Left kidney (tissue), 1 donor: ENCODE measurements at regions not wholly inside any gene's neighbourhood (a gene's known extent, or its start where the extent isn't known, plus 50 kb on each side); places are given as distances from the start of the nearest gene placed in this dataset.
"Not testable (repeated sequence)": the region's sequence is repeated elsewhere in the genome, so short reads cannot be mapped to it uniquely, and the experiment has no call there.

ENCODE experiments used
- DNase-seq: peaks from one replicate; pipeline ENCODE4 v3.0.0-alpha.2; 2013

DNA sequence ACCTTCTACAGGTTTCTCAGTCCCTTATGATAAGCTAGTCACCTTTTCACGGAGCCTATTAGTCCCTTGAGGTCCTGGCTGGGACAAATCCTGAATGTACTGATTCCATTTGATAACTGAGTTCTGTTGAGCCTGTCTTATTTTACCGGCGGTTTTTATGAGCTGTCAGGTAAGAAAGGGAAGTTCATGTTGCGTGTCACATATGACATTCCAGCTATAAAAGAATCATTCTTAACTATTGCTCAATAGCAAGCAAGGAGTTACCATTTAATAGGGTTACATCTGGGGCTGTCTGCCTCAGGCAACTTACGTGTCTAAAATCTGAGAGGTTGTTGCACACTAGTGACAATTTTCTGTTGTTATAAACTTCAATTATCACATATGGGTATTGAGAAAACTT, 394.6 kb downstream of the TECRL start:
- no peak for DNase-seq

DNA sequence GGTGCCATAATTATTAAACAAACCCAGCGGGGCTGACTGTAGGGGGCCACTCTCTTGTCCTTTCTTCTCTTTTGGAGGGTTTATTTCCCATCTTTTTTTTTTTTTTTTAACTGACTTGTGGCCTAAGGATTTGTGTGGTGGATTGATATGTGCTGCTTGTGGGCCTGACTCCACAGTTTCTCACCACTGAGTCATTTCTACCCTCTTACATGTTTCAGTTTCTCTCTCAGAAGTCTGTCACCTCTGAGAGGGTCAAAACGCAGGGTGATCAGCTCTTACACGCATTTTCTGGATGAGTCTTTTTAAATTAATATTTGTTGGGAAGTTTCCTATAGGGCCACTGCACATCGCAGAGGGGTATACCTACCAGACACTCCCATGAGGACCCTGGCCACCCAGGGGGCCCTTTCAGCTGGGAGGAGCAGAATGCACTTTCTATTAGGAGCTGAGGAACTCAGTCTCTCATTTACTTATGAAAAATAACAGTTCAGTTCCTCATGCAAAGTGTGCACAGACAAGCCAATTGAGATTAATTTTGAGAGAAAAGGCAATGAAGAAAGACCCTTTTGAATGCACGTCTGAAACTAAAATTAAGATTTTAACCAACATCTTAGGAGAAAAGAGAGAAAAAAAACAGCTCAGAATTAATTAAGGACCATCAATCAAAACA, 407.9 kb downstream of the TECRL start:
- no peak for DNase-seq

DNA sequence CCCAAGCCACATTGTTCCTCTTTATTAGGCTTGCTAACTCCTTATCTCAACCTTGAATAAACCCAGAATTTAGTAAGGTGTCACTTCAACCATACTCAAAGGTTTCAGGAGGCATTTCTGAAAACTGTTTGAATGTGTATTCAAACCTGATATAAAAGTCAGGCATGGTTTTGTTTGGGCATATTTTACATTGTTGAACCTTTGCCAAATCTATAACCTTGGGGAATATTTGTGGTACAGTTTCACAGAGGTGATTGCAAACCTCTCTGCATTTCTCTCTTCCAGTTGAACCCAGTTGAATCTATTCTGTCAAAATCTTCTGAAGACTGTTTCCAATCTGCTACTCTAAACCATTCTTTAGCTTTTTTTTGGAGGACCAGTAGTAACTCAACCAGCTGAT, 409.0 kb downstream of the TECRL start:
- no peak for DNase-seq

DNA sequence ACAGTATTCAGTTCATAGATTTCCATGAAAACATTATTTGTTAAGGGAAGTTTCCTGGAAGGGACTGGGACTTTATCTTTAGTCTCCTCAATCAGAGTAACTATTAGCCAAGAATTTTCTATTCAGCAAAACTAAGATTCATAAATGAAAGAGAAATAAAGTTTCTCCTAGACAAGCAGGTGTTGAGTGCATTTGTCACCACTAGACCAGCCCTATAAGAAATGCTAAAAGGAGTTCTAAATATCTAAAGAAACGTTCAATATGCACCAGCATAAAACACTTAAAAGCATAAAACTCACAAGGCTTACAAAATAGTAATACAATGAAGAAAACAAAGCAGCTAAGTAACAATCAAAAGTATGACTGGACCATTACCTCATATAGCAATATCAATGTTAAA, 423.0 kb downstream of the TECRL start:
- no peak for DNase-seq

DNA sequence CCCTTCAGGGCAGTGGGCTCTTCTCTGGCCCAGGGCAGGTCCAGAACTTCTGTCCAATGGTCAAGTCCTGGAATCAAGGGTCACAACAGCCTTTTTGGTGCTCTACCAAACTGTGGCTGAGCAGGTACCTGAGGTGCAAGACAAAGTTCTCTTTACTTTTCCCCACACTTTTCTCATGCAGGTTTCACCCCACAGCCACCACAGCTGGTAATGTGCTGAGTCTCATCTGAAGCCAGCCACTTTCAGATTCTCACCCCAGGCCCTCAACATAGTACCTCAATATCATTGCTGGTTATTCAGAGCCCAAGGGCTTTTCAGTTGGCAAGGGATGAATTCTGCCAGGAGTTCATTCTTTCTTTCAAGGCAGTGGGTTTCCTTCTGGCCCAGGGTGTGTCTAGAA, 426.0 kb downstream of the TECRL start:
- DNase-seq, result no peak

DNA sequence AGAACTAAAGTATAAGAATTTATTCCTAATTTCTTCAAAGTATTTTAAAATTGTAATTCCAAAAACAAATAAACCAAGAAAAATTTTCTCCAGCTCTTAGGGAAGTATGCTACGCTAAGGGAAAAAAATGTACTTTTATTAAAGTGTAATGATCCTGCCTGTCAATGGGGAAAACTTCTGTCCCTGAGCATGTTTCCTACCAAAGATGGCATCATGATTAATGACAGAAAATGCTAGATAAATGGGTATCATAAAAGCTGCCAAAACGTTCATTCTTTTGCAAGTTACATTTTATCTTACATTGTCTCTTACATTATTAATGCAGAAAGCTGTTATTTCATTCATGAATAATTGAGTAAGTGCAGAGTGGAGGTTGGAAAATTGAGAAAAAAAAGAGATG, 443.4 kb downstream of the TECRL start:
- DNase-seq, result no peak

DNA sequence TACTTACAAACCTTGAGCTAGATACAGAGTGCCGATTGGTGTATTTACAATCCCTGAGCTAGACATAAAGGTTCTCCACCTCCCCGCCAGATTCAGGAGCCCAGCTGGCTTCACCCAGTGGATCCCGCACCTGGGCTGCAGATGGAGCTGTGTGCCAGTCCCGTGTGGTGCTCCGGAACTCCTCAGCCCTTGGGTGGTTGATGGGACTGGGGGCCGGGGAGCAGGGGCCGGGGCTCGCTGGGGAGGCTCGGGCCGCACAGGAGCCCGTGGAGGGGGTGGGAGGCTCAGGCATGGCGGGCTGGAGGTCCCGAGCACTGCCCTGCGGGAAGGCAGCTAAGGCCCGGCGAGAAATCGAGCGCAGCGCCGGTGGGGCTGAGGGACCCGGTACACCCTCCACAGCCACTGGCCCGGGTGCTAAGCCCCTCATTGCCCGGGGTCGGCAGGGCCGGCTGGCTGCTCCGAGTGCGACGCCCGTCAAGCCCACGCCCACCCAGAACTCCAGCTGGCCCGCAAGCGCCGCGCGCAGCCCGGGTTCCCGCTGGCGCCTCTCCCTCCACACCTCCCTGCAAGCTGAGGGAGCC, 466.5 kb downstream of the TECRL start:
- not testable (repeated sequence) for DNase-seq

DNA sequence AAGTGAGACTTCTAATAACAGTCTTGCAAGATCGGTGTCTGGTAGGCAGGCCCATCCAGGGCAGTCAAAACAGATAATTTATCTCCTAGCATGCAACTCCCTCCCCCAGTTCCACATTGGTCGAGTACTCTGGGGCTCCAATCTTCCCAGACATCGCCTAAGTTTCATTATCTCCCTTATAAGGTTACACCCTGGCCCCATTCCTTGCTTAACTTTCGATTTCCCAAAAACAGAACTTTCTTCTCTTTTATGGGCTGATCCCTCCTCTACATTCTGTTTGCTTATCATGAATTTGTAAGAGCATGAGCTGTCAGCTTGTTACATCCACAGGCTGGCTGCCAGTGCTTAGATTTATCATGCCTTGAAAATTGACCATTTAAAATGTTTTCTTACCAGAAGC, 471.3 kb downstream of the TECRL start:
- peak; percentile 14 for DNase-seq

DNA sequence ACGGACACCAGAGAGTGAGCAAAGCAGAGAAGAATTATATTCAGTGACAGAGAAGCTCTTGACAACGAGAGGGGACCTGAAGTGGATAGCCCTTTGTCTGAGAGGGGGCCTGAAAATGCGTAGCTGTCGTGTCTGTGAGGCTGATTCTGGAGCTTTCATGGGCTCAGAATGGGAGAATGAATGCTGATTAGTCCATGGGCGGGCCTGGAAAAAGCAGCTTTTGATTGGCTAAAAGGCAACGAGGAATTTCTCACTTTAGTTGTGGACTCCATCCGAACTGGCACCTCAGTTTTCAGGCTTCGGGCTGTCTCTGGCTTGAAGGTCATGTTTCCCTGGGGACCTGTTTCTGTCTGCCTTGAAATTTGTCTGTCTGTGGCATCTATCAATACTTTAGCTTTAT, 487.1 kb downstream of the TECRL start:
- DNase-seq, result no peak

DNA sequence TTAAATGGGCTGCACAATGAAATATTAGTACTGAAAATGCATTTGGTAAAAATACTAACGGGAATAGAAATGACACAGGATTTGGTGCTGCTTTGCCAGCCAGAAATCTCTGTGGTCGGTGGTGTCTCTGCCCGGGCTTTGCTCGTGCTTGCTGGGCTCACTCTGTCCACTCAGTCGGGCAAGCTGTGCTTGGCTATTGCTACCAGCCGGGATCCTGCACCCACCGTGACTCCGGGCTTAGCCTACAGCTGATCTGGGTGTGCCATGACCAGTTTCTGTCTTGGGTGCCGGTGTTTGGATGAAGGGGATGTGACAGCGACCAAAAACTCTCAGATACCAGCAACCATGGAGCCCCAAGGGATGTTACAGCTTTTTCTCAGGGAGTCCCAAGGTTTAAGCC, 487.7 kb downstream of the TECRL start:
- DNase-seq, result no peak

DNA sequence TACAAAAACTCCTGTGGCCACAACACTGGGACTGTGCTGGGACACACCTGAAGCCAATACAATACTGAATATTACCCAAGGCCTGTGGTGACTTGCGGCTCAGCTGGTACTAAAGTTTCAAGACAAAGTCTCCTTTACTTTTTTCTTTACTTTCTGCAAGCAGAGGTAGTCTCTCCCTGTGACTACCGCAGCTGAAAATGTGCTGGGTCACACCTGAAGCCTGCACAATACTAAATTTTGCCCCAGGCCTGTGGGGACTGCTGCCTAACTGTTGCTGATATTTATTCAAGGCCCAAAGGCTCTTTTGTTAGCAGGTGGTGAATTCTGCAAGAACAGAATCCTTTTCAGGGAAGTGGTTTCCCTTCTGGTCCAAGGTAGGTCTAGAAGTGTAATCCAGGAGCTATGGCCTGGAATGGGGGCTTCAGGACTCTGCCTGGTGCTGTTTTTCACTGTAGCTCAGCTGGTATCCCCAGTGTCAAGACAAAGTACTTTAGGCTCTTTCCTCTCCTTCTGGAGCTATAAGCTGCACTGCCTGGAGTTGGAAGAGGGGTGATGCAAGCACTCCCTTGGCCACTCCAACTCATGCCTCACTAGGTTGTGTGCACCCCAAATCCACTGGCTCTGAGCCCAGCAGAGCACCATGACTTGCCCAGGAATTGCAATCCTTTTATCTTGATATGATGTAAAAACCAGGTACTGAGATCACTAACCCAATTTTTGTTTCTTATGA, 489.4 kb downstream of the TECRL start:
- DNase-seq, result no peak

DNA sequence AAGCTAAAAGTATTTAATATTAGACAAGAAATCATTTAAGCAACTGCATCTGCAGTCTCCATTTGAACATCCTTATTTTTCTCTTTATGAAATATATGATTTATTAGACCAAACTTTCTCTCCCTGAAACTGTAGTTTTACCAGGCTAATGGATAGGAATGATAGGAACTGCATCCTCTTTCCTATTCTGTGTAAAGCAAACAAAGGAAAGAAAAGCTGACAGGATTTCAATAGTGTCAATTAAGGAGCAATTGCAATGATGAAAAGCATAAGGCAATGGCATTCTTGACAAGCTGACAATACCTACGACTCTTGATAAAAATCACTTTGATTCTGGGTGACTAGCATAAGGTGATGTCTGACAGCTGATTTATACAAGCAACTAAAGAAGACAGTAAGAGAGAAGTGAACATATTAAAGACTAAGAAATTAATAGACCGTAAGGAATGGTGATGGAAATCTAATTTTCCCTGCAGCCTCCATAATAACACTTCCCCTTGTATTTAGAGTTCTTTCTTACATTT, 502.5 kb downstream of the TECRL start:
- no peak for DNase-seq

DNA sequence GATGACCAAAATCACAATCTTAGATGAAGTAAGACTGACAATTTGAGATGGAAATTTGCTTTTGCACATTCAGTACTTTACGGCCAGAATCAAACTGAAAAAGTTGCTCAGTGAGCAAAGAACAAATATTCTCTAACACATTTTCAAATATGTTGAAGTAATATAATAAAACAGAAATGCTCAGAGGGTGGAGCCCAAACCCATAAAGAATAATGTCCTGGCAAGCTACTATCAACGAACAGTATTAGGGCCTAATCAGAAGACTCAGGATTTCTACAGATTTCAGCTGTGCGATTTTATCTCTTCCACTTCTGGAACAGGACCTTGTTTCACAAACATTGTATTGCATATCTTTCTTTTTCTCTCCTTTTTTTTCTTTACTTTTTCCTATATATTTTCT, 505.0 kb downstream of the TECRL start:
- DNase-seq, result no peak

DNA sequence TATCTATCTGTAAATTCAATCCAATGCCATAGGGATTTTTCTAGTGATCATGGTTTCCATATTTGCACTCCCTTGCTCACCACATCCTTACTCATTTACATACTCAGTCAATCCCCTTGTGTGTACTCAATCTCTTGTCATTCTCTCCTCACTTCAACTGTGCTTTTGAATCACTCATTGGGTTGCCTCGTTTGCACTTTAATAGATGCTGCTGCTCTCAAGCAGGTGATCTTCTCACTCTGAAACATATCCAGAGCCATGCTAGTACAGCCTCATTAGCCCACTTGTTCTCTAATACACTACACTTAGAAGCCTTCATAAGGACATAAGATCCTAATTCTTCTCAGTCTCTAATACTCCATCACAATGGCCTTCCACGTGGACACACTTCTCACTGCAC, 507.9 kb downstream of the TECRL start:
- no peak for DNase-seq

DNA sequence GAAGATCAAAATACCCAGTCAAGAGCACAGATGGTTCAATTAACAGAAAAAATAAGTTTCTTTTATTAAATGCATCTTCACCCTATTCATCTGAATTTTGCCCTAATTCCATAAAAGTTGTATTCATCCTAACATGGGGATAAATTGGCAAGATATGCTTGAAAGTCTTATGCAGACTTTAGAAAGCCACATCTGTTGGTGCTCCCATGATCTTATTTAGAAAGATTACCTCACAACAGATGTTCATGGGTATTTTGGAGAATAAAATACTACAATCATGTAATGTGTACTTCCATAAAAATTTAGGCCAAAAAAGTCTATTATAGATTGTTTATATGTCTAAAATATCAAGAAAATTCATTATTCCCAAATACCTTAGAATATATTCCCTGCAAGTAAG, 510.3 kb downstream of the TECRL start:
- no peak for DNase-seq

DNA sequence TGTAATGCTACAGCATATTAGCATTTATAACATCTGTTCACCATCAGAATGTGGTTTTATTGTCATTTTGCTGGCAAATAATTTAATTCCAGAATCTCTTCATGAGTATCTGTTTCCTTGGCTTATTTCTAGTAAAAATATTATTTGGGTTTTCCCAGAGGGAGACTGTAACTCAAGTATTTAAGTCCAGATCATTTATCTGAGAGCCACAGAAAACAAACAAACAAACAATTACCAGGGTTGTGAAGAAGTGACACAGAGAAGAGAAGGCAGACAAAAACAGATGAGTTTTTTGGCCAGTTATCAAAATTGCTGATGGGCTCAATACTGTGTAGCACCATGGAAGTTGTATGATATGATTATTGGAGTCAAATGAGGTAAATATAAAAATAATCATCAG, 515.1 kb downstream of the TECRL start:
- no peak for DNase-seq

DNA sequence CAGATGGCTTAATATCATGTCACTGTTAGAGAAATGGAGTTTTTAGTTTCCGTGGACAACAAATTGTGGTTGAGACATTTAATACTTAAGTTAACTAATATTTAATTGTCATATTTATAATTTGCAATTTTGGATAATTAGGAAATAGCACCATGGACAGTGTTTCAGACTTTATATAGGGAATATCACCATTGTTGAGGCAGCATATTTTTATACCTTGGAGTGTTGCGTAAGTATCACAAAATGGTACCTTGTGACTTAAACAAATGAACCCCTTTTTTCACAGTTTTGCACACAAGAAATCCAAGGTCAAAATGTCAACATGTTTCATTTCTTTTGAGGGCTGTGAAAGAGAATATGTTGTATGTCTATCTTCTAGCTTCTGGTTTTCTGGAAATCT, 539.9 kb downstream of the TECRL start:
- DNase-seq, result no peak

DNA sequence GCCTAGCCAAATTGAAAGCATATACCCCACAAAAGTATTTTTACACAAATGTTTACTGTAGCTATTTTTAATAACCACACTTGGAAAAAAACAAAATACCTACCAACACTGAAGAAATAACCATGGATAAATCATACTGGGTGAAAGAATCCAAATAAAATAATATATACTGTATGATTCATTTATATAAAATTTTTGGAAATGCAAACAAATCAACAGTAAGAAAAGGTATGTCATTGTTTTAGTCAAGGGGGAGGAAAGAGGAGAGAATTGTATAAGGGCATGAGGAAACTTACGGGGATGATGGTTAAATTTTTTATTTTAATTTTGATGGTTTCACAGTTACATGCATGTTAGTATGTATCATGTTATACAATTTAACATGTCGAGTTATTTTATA, 557.8 kb downstream of the TECRL start:
- DNase-seq, result no peak

DNA sequence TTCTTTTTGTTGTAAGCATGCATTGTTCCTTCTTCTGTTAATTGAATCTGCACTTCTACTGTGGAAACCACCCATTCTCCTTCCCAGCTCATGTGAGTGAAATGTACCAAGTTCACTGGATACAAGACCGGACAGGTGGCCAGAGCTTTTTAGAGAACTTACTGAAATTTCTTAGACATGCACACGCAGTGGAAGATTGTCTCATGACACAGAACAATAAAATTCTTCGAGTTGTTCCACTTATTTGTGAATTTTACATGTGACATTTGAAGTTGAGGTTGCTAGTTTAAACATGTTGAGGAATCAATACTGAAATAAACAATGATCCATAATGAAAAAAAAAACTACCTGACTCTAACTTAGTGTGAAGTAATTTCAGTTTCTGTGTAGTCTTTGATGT, 568.0 kb downstream of the TECRL start:
- DNase-seq, result no peak

DNA sequence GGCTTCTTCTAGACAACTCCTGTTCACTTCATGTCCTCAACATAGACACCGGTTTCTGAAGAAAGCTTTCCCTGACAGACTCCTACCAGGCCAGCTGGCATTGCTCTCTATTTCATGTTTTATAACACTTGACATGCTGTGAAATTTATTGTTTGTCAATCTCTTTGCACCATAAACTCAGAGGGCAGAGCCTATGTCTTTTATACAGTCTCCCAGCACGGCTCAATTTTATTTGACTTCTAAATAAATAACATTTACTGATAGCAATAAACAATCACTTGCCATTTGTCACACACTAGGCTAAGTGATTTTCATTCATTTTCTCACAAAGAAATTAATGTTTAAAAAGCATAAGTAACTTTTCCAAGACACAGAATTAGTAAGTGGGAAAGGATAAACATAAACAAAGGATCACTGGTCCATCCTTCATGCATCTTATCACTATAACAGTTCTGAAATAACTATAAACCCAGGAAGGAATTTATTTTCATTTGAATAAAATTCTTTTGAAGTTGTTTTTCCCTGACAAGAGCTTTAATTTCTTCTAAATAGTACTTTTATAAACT, 577.6 kb downstream of the TECRL start:
- no peak for DNase-seq

DNA sequence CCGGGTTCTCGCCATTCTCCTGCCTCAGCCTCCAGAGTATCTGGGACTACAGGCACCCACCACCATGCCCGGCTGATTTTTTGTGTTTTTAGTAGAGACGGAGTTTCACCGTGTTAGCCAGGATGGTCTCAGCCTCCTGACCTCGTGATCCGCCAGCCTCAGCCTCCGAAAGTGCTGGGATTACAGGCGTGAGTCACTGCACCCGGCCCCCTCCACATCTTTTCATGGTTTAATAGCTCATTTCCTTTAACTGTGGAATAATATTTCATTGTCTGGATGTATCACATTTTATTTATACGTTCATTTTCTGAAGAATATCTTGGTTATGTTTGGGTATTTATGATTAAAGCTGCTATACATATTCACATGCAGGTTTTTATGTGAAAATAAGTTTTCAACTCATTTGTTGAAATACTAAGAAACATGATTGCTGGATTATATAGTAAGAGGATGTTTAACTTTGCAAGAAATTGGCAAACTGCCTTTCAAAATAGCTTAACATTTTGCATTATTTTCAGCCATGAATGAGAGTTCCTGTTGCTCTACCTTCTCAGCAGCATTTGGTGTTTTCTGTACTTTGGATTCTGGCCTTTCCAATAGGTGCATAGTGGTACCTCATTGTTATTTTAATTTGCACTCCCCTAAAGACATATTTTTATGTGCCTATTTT, 591.9 kb downstream of the TECRL start:
- no peak for DNase-seq

DNA sequence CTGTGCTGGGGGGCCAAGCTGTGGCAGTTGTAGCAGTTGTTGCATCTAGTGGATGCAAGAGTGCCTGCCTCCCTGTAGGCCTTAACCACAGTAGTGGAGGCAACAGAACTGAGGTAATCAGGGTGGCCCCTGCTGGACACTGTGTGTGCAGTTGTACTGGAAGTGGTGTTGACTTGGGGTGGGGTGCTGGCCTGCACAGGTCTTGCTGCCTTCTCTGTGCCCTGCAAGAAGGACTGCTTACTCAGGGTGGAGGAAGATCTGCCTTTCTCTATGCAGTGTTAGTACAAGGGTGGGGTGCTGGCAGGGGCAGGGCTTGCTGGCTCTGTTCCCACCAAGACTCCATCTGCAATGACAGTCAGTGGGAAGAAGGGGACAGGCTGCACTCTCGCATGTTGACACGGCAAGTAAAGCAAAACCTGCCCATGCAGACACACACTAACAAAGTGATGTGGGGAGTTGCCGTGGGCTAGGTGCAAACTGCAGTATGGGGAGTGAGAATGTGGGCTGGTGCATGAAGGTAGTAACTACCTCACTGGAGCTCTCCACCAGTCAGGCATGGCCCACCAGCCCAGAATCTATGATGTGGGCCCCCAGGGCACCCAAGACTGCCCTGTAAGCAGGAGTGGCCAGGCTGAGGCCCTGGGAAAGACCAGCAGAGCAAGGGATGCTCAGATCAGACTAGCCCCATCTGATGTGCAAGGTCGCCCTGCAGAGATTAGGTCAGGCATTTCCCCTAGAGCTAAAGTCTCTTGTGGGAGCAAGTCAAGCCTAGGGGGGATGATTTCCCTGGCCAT, 594.9 kb downstream of the TECRL start:
- no peak for DNase-seq
